ENCODE measurements at regions not wholly inside any gene's neighbourhood (a gene's known extent, or its start where the extent isn't known, plus 50 kb on each side); places are given as distances from the start of the nearest gene placed in this dataset.

GRCh38 chr18:22822024-22822423, 111.1 kb upstream of the RBBP8 start:
- WGBS, 4 donors, result 63 to 80% (median 74%) methylated on average over 3 of the region's 3 CpGs
- H3K9me3 ChIP-seq (replicated peaks in 1 of 3), result no peaks in the 10 kb centered on the region
- no peaks in the 10 kb centered on the region for H3K36me3 ChIP-seq (replicated peaks in 1 of 2)
- intact Hi-C loops (cut with DNase I), result no loop called here
- no peaks in the 10 kb centered on the region for H3K27me3 ChIP-seq
- no peak for TF ChIP-seq CTCF (IDR thresholded peaks at IDR 0.05)
- no peak for TF ChIP-seq POLR2A (IDR thresholded peaks at IDR 0.05)
- DNase-seq, result no peak
- no peaks in the 10 kb centered on the region for H3K4me1 ChIP-seq (replicated peaks in 1 of 2)
- no peak overlapping the region for H3K4me3 ChIP-seq
- no peak overlapping the region for H3K27ac ChIP-seq

GRCh38 chr18:22822841-22823508, 110.2 kb upstream of the RBBP8 start:
- TF ChIP-seq POLR2A (IDR thresholded peaks at IDR 0.05), result no peak
- TF ChIP-seq CTCF (IDR thresholded peaks at IDR 0.05), result no peak

GRCh38 chr18:22826726-22827125, 106.4 kb upstream of the RBBP8 start:
- DNase-seq, result no peak
- Histone ChIP-seq H3K27me3 (no peaks in the 10 kb centered on the region), H3K36me3 (replicated peaks in 1 of 2) (no peaks in the 10 kb centered on the region), H3K9me3 (replicated peaks in 1 of 3) (no peaks in the 10 kb centered on the region), H3K27ac (no peak overlapping the region), H3K4me3 (no peak overlapping the region), H3K4me1 (replicated peaks in 1 of 2) (no peaks in the 10 kb centered on the region)
- TF ChIP-seq POLR2A (IDR thresholded peaks at IDR 0.05), result no peak
- no peak for TF ChIP-seq CTCF (IDR thresholded peaks at IDR 0.05)
- 85 to 87% (median 85%) methylated on average over 4 of the region's 4 CpGs for WGBS, 4 donors
- intact Hi-C loops (cut with DNase I), result no loop called here

More at GRCh38 chr18:22822841-22823508, 110.2 kb upstream of the RBBP8 start:
- Histone ChIP-seq H3K4me3 (no peak overlapping the region), H3K36me3 (replicated peaks in 1 of 2) (no peaks in the 10 kb centered on the region), H3K9me3 (replicated peaks in 1 of 3) (no peaks in the 10 kb centered on the region), H3K27me3 (no peaks in the 10 kb centered on the region), H3K4me1 (replicated peaks in 1 of 2) (no peaks in the 10 kb centered on the region), H3K27ac (no peak overlapping the region)
- DNase-seq, result no peak
- intact Hi-C loops (cut with DNase I), result no loop called here
- 80 to 86% (median 83%) methylated on average over 3 of the region's 3 CpGs for WGBS, 4 donors

GRCh38 chr18:22827216-22827615, 105.9 kb upstream of the RBBP8 start:
- Histone ChIP-seq H3K27me3 (no peaks in the 10 kb centered on the region), H3K4me3 (no peak overlapping the region)

More at GRCh38 chr18:22827216-22827615, 105.9 kb upstream of the RBBP8 start:
- no peak for DNase-seq
- 95 to 100% (median 97%) methylated on average over 3 of the region's 3 CpGs for WGBS, 4 donors
- Histone ChIP-seq H3K9me3 (replicated peaks in 1 of 3) (no peaks in the 10 kb centered on the region), H3K27ac (no peak overlapping the region), H3K36me3 (replicated peaks in 1 of 2) (no peaks in the 10 kb centered on the region), H3K4me1 (replicated peaks in 1 of 2) (no peaks in the 10 kb centered on the region)
- TF ChIP-seq CTCF (IDR thresholded peaks at IDR 0.05) (no peak), POLR2A (IDR thresholded peaks at IDR 0.05) (no peak)
- intact Hi-C loops (cut with DNase I), result no loop called here

Measured in adrenal gland (tissue), 9 donors.